Activated naive CD8-positive, alpha-beta T cell treated with anti-CD3 and anti-CD28 coated beads, Interleukin-2, amount 50 U/mL, for 16 hours (primary cell): ENCODE measurements at regions not wholly inside any gene's neighbourhood (a gene's known extent, or its start where the extent isn't known, plus 50 kb on each side); places are given as distances from the start of the nearest gene placed in this dataset.
"Not testable (repeated sequence)": the region's sequence is repeated elsewhere in the genome, so short reads cannot be mapped to it uniquely, and the experiment has no call there.

Experiments
- DNase-seq: peaks from one replicate; pipeline ENCODE4 v3.0.0-alpha.2; 2020; ENCODE audit warnings: low read depth, low spot score

GRCh38 chr12:67759829-67760228 is 111.3 kb downstream of the DYRK2 start:
- DNase-seq: no peak

GRCh38 chr12:67760586-67761275 is 112.2 kb downstream of the DYRK2 start:
- DNase-seq: no peak

- no peak for DNase-seq
Observed at GRCh38 chr12:67761566-67761965, 113.0 kb downstream of the DYRK2 start.

- DNase-seq: no peak
Observed at GRCh38 chr12:67764055-67764454, 115.5 kb downstream of the DYRK2 start.

- no peak for DNase-seq
Observed at GRCh38 chr12:67764946-67765619, 116.5 kb downstream of the DYRK2 start.

GRCh38 chr12:67765776-67766766 is 117.5 kb downstream of the DYRK2 start:
- no peak for DNase-seq

GRCh38 chr12:67772267-67773169 is 124.0 kb downstream of the DYRK2 start:
- DNase-seq: no peak

- DNase-seq: no peak
Observed at GRCh38 chr12:67773896-67774295, 125.4 kb downstream of the DYRK2 start.

GRCh38 chr12:67774983-67775587 is 126.5 kb downstream of the DYRK2 start:
- DNase-seq: no peak

GRCh38 chr12:67780580-67781084 is 132.1 kb downstream of the DYRK2 start:
- no peak for DNase-seq

- no peak for DNase-seq
Observed at GRCh38 chr12:67782573-67782972, 134.0 kb downstream of the DYRK2 start.

- DNase-seq: no peak
Observed at GRCh38 chr12:67783393-67783792, 134.8 kb downstream of the DYRK2 start.

GRCh38 chr12:67784831-67785230 is 136.3 kb downstream of the DYRK2 start:
- DNase-seq: no peak

- DNase-seq: no peak
Observed at GRCh38 chr12:67786086-67786485, 137.5 kb downstream of the DYRK2 start.

- no peak for DNase-seq
Observed at GRCh38 chr12:67788118-67788517, 139.6 kb downstream of the DYRK2 start.

- DNase-seq: no peak
Observed at GRCh38 chr12:67789266-67789665, 140.7 kb downstream of the DYRK2 start.

GRCh38 chr12:67790660-67791059 is 142.1 kb downstream of the DYRK2 start:
- DNase-seq: no peak

GRCh38 chr12:67791362-67791761 is 142.8 kb downstream of the DYRK2 start:
- not testable (repeated sequence) for DNase-seq

GRCh38 chr12:67792185-67792584 is 143.6 kb downstream of the DYRK2 start:
- DNase-seq: no peak

GRCh38 chr12:67794161-67794560 is 145.6 kb downstream of the DYRK2 start:
- no peak for DNase-seq
